Tibial nerve (tissue), 4 donors: ENCODE measurements at regions not wholly inside any gene's neighbourhood (a gene's known extent, or its start where the extent isn't known, plus 50 kb on each side); places are given as distances from the start of the nearest gene placed in this dataset.
A peak's percentile ranks its signal among the peaks of the same experiment; 100 is the strongest.

Experiments
- DNase-seq, 2 donors: peaks; one replicate each; pipeline ENCODE4 v3.0.0-alpha.2; 2019; ENCODE audit warnings: low spot score in 2 of 2
- H3K27ac ChIP-seq, 4 donors: fragments of 200-600 bp; sonication (generic) in 3 of 4; one replicate each; pipeline ENCODE4 v1.5.1; 2017 to 2019; ENCODE audit warnings: mild to moderate bottlenecking in 1 of 4
- H3K27me3 ChIP-seq, 2 donors: fragments of 200-600 bp; sonication (generic) in 1 of 2; one replicate each; pipeline versions ENCODE4 v1.5.1 to v1.6.0; 2017 to 2019
- H3K36me3 ChIP-seq, 3 donors: fragments of 200-600 bp; sonication (generic); one replicate each; pipeline ENCODE4 v1.5.1; 2018 to 2019
- H3K4me1 ChIP-seq, 4 donors: fragments of 200-600 bp; sonication (generic) in 3 of 4; one replicate each; pipeline ENCODE4 v1.5.1; 2017 to 2019
- H3K4me3 ChIP-seq, 4 donors: fragments of 200-600 bp; sonication (generic) in 3 of 4; one replicate each; pipeline ENCODE4 v1.5.1; 2017 to 2019; ENCODE audit warnings: mild to moderate bottlenecking in 1 of 4, moderate library complexity in 1 of 4
- H3K9me3 ChIP-seq, 4 donors: fragments of 200-600 bp; sonication (generic) in 3 of 4; one replicate each; pipeline ENCODE4 v1.5.1; 2017 to 2019
- CTCF ChIP-seq, 5 experiments: fragments of 200-600 bp in 3 of 5; fragments of 450-650 bp in 2 of 5; sonication (generic) in 3 of 5; IDR thresholded peaks; one replicate each; pipeline ENCODE4 v1.5.1; 2016 to 2019; ENCODE audit warnings: antibody characterized with exemption in 5 of 5, mild to moderate bottlenecking in 3 of 5, moderate library complexity in 2 of 5
- EP300 ChIP-seq, 2 donors: sonication (generic); formaldehyde crosslinking; IDR thresholded peaks; one replicate each; pipeline ENCODE4 v1.6.1; 2017; ENCODE audit warnings: antibody characterized with exemption in 2 of 2, mild to moderate bottlenecking in 1 of 2
- POLR2A ChIP-seq, 2 donors: fragments of 450-650 bp; IDR thresholded peaks; one replicate each; pipeline ENCODE4 v1.6.1; 2017; ENCODE audit warnings: antibody characterized with exemption in 2 of 2, mild to moderate bottlenecking in 2 of 2, moderate library complexity in 2 of 2
- WGBS, 2 donors: methylation state at CpG; one replicate each; pipeline ENCODE4 v1.1.5; 2018; 5-methylcytosine and 5-hydroxymethylcytosine counted together

GRCh38 chr2:236866542-236867340, 218.9 kb upstream of the COPS8 start:
- Histone ChIP-seq H3K4me1 (peaks cover 0 to 3% (median 0%) of the 10 kb centered on the region in 4 donors), H3K4me3 (no peak overlapping the region), H3K27ac (no peak overlapping the region), H3K27me3 (no peaks in the 10 kb centered on the region), H3K9me3 (peaks cover 0 to 6% (median 0%) of the 10 kb centered on the region in 4 donors), H3K36me3 (no peaks in the 10 kb centered on the region)
- WGBS, 2 donors = 85 to 94% methylated on average over 10 of the region's 10 CpGs
- no peak for DNase-seq
- TF ChIP-seq POLR2A (IDR thresholded peaks at IDR 0.05) = no peak
- no peak for TF ChIP-seq EP300 (IDR thresholded peaks at IDR 0.05)
- no peak for TF ChIP-seq CTCF (IDR thresholded peaks at IDR 0.05)

- 75 to 83% methylated on average over 11 to 12 of the region's 12 CpGs for WGBS, 2 donors
- Histone ChIP-seq H3K4me1 (peaks cover 0 to 3% (median 0%) of the 10 kb centered on the region in 4 donors), H3K27ac (no peak overlapping the region), H3K36me3 (no peaks in the 10 kb centered on the region), H3K27me3 (no peaks in the 10 kb centered on the region), H3K9me3 (peaks cover 0 to 6% (median 0%) of the 10 kb centered on the region in 4 donors), H3K4me3 (no peak overlapping the region)
- TF ChIP-seq EP300 (IDR thresholded peaks at IDR 0.05) (no peak), POLR2A (IDR thresholded peaks at IDR 0.05) (no peak), CTCF (IDR thresholded peaks at IDR 0.05) (no peak)
- no peak for DNase-seq
Measured at GRCh38 chr2:236867441-236868260, 218.0 kb upstream of the COPS8 start.

GRCh38 chr2:236870370-236870769, 215.3 kb upstream of the COPS8 start:
- DNase-seq = no peak
- peaks cover 0 to 4% (median 0%) of the 10 kb centered on the region in 4 donors for H3K4me1 ChIP-seq
- TF ChIP-seq POLR2A (IDR thresholded peaks at IDR 0.05) = no peak
- TF ChIP-seq EP300 (IDR thresholded peaks at IDR 0.05) = no peak
- TF ChIP-seq CTCF (IDR thresholded peaks at IDR 0.05) = no peak
- no peak overlapping the region for H3K27ac ChIP-seq
- H3K4me3 ChIP-seq = no peak overlapping the region
- H3K27me3 ChIP-seq = no peaks in the 10 kb centered on the region
- H3K9me3 ChIP-seq = peaks cover 0 to 6% (median 0%) of the 10 kb centered on the region in 4 donors
- H3K36me3 ChIP-seq = no peaks in the 10 kb centered on the region
- 62 to 90% methylated on average over 4 of the region's 4 CpGs for WGBS, 2 donors

- WGBS, 2 donors = 49 to 68% methylated on average over 6 of the region's 6 CpGs
- H3K4me1 ChIP-seq = peaks cover 0 to 10% (median 0%) of the 10 kb centered on the region in 4 donors
- H3K36me3 ChIP-seq = no peaks in the 10 kb centered on the region
- peak overlapping the region in 2 of 4 donors; percentile 22 to 62 for H3K27ac ChIP-seq
- no peak overlapping the region for H3K4me3 ChIP-seq
- TF ChIP-seq CTCF (IDR thresholded peaks at IDR 0.05) (no peak), POLR2A (IDR thresholded peaks at IDR 0.05) (no peak), EP300 (IDR thresholded peaks at IDR 0.05) (peak; percentile 86 to 89)
- H3K27me3 ChIP-seq = no peaks in the 10 kb centered on the region
- H3K9me3 ChIP-seq = peaks cover 0 to under 1% (median 0%) of the 10 kb centered on the region in 4 donors
- peak in 1 of 2 donors; percentile 51 for DNase-seq
Measured at GRCh38 chr2:236871500-236872001, 214.1 kb upstream of the COPS8 start.
